NCI-H748 treated with DMSO at 0.1 percent for 48 hours (cell line): ENCODE measurements at regions not wholly inside any gene's neighbourhood (a gene's known extent, or its start where the extent isn't known, plus 50 kb on each side); places are given as distances from the start of the nearest gene placed in this dataset.
A peak's percentile ranks its signal among the peaks of the same experiment; 100 is the strongest.

Source experiments
- DNase-seq: peaks from one replicate; lab custom pipeline; 2025; lab: John Stamatoyannopoulos, UW

- no peak for DNase-seq
Observed at GRCh38 chr1:163406772-163407171, 85.0 kb downstream of the NUF2 start.

- DNase-seq: no peak
Observed at GRCh38 chr1:163408262-163408661, 86.5 kb downstream of the NUF2 start.

- DNase-seq: peak; percentile 94
Observed at GRCh38 chr1:163410073-163410999, 88.6 kb downstream of the NUF2 start.

- DNase-seq: no peak
Observed at GRCh38 chr1:163412221-163412620, 90.5 kb downstream of the NUF2 start.

- no peak for DNase-seq
Observed at GRCh38 chr1:163414778-163415177, 93.0 kb downstream of the NUF2 start.

- DNase-seq: no peak
Observed at GRCh38 chr1:163421701-163422100, 99.9 kb downstream of the NUF2 start.

GRCh38 chr1:163422738-163423404 lies 101.1 kb downstream of the NUF2 start:
- no peak for DNase-seq

GRCh38 chr1:163426505-163427251 lies 104.9 kb downstream of the NUF2 start:
- no peak for DNase-seq

- no peak for DNase-seq
Observed at GRCh38 chr1:163427279-163427678, 105.5 kb downstream of the NUF2 start.

GRCh38 chr1:163436140-163436812 lies 114.5 kb downstream of the NUF2 start:
- DNase-seq: no peak

- no peak for DNase-seq
Observed at GRCh38 chr1:163439471-163439870, 117.7 kb downstream of the NUF2 start.

- no peak for DNase-seq
Observed at GRCh38 chr1:163440090-163440489, 118.3 kb downstream of the NUF2 start.

- DNase-seq: no peak
Observed at GRCh38 chr1:163442231-163442879, 120.6 kb downstream of the NUF2 start.

- no peak for DNase-seq
Observed at GRCh38 chr1:163442895-163443294, 121.1 kb downstream of the NUF2 start.

- no peak for DNase-seq
Observed at GRCh38 chr1:163443863-163444262, 122.1 kb downstream of the NUF2 start.

GRCh38 chr1:163444665-163445064 lies 122.9 kb downstream of the NUF2 start:
- no peak for DNase-seq

- DNase-seq: no peak
Observed at GRCh38 chr1:163450986-163451385, 129.2 kb downstream of the NUF2 start.

GRCh38 chr1:163459539-163459938 lies 137.8 kb downstream of the NUF2 start:
- no peak for DNase-seq

GRCh38 chr1:163467289-163467688 lies 145.5 kb downstream of the NUF2 start:
- DNase-seq: no peak

GRCh38 chr1:163471779-163472650 lies 150.3 kb downstream of the NUF2 start:
- DNase-seq: peak; percentile 97
